HPDE6-E6E7 (cell line): ENCODE measurements at regions not wholly inside any gene's neighbourhood (a gene's known extent, or its start where the extent isn't known, plus 50 kb on each side); places are given as distances from the start of the nearest gene placed in this dataset.

Source experiments
- DNase-seq: peaks from one replicate; pipeline ENCODE4 v3.0.0; 2011; ENCODE audit warnings: missing footprints; ENCODE audit errors: extremely low spot score

GRCh38 chr3:11917051-11917450 is 70.4 kb upstream of the TAMM41 start:
- DNase-seq: no peak

DNA sequence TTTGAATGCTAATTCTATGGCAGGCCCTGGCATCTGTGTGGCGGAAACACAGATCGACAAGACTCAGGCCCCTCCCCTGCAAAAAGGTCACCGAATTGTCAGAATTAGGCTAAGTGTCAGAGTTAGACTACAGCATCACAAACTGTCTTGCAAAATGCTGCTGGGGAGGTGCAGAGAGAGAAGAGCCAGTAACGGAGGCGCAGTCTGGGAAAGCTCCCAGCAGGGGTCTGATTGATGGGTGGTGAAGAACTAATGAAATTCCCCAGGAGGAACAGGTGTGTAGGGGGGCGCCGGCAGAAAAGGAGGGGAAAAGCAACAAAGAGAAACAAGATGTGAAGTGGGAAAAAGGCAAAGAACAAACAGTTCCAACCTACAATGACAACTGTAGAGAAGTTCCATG is 72.7 kb upstream of the TAMM41 start:
- no peak for DNase-seq

DNA sequence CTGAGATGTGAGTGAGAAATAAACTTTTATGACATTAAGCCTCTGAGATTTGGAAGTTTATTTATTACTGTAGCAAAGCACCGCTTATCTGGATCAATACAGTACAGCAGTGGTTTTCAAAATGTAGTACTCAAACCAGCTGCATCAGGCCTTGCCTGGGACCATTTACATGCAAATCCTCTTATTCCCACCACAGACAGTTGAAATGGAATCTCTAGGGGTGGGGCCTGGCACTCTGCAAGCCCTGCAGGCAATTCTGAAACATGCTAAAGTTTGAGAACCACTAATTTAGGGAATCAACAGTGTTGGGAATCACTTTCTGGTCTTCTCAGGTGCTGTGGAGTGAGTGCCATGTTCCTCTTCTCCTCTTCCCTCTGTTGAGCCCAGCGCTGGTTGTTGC is 77.8 kb upstream of the TAMM41 start:
- no peak for DNase-seq

GRCh38 chr3:11928381-11928780 is 75.8 kb upstream of the SYN2 start:
- DNase-seq: no peak

- DNase-seq: no peak
These were observed 74.7 kb upstream of the SYN2 start for GRCh38 chr3:11929531-11929930.

GRCh38 chr3:11930084-11930483 is 74.1 kb upstream of the SYN2 start:
- no peak for DNase-seq

DNA sequence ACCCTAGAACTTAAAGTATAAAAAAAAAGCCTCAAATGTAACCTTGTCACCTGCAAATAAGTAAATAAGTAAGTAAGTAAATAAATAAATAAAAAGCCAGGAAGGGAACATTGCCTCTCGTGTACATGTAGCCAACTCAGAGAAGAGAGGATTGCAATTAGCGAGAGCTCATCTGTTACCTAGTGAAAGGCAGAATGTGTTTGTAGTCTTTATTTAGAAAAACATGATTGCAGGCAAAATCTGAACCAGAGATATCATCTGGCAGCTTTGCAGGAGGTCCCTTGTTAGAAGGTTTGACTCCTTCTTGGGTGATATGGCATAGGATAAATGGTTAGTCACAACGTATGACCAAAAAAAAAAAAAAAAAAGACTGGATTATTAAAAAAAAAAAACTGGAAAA is 71.6 kb upstream of the SYN2 start:
- no peak for DNase-seq

GRCh38 chr3:11933529-11933928 is 70.7 kb upstream of the SYN2 start:
- no peak for DNase-seq

GRCh38 chr3:11944052-11944673 is 60.0 kb upstream of the SYN2 start:
- peak; percentile 1 for DNase-seq

DNA sequence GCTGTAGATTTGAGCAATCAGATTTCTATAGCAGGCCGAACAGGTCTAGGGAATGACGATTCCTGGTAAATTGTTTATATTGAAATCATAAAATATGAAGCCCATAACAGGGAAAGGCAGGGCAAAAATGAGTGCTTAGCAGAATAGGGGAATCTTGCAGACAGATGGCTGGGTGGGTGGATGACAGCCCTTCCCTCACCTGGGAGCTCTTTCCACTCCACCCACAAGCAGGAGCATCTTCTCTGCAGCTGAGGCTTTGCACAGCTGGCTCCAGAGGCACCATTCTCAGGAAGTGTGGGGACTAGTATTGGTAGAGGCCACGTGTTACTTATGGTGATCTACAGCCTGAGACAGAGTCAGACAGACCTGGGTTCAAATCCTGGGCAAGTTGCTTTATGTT is 55.9 kb upstream of the SYN2 start:
- DNase-seq: no peak

GRCh38 chr3:11948866-11949265 is 55.3 kb upstream of the SYN2 start:
- no peak for DNase-seq

- DNase-seq: no peak
These were observed 54.8 kb upstream of the SYN2 start for GRCh38 chr3:11949351-11949750.

GRCh38 chr3:11950576-11950975 is 53.6 kb upstream of the SYN2 start:
- DNase-seq: no peak

DNA sequence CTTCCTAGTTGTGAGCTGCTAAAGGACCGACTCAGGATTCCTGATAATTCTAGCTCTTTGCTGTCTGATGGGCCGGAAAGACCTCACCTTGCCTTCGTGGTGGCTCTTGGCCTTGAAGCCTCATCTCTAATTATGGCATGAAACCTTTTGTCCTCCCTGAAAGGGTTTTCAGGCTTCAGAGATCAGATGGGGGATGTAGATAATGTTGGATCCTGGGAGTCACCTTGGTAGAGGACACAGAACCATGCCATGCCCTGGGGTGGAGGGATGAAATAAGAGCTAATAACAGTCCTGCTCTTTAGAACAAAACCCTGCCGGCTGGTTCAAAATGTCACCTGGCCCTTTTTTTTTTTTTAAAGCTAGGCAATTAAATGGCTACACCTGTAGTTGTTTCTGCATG is 50.8 kb upstream of the SYN2 start:
- DNase-seq: no peak

- DNase-seq: no peak
These were observed 50.4 kb upstream of the SYN2 start for GRCh38 chr3:11953778-11954177.

- DNase-seq: no peak
These were observed 49.8 kb upstream of the SYN2 start for GRCh38 chr3:11954312-11954934.
